GM12878 (cell line): ENCODE measurements at regions not wholly inside any gene's neighbourhood (a gene's known extent, or its start where the extent isn't known, plus 50 kb on each side); places are given as distances from the start of the nearest gene placed in this dataset.
"Not testable (repeated sequence)": the region's sequence is repeated elsewhere in the genome, so short reads cannot be mapped to it uniquely, and the experiment has no call there.

Experiments used
- CBFB ChIP-seq: IDR thresholded peaks from 2 replicates; pipeline ENCODE4 v1.6.1; 2016; ENCODE audit warnings: antibody characterized with exemption, low read depth
- CTCF ChIP-seq, 3 experiments: IDR thresholded peaks in 2 of 3; conservative IDR thresholded peaks in 1 of 3; 2 replicates each; pipeline ENCODE4 v1.5.1; 2011; ENCODE audit warnings: low read depth in 3 of 3, low read length in 3 of 3, mild to moderate bottlenecking in 3 of 3, control low read depth in 2 of 3, moderate library complexity in 2 of 3, inconsistent platforms in 1 of 3, mixed read lengths in 1 of 3; ENCODE audit not compliant: control insufficient read depth in 2 of 3, insufficient read depth in 1 of 3; ENCODE audit errors: extremely low read depth in 1 of 3
- EP300 ChIP-seq, 2 experiments: fragments of 150-350 bp in 1 of 2; IDR thresholded peaks; 2 replicates each; pipeline ENCODE4 v1.6.1; 2011 to 2012; ENCODE audit warnings: low read depth in 2 of 2, low read length in 2 of 2, borderline replicate concordance in 1 of 2, improper control_type of control experiment in 1 of 2, inconsistent platforms in 1 of 2; ENCODE audit not compliant: control insufficient read depth in 1 of 2
- ESRRA ChIP-seq: IDR thresholded peaks from 2 replicates; pipeline ENCODE4 v1.6.1; 2012; ENCODE audit warnings: mild to moderate bottlenecking, low read length, improper control_type of control experiment
- POLR2A ChIP-seq: IDR thresholded peaks from 2 replicates; pipeline ENCODE4 v1.6.1; 2011; ENCODE audit warnings: low read depth, mild to moderate bottlenecking, low read length
- TF ChIP-seq, protein P1 (sequence below): IDR thresholded peaks from 2 replicates; pipeline ENCODE4 v1.6.1; 2012; ENCODE audit warnings: mild to moderate bottlenecking, low read depth, low read length
- TF ChIP-seq, protein P2 (sequence below): IDR thresholded peaks from 2 replicates; pipeline ENCODE4 v1.6.1; 2012; ENCODE audit warnings: low read depth, low read length, improper control_type of control experiment
- TF ChIP-seq, protein P3 (sequence below): IDR thresholded peaks from 2 replicates; pipeline ENCODE4 v1.6.1; 2012; ENCODE audit warnings: low read depth, low read length, improper control_type of control experiment
- TF ChIP-seq, protein P4 (sequence below): IDR thresholded peaks from 2 replicates; pipeline ENCODE4 v1.6.1; 2011; ENCODE audit warnings: mild to moderate bottlenecking, low read depth, low read length, moderate library complexity; ENCODE audit not compliant: insufficient replicate concordance

- not testable (repeated sequence) for TF ChIP-seq CTCF (IDR thresholded peaks at IDR 0.05 in 2 of 3, conservative IDR thresholded peaks at IDR 0.05 in 1 of 3; ENCODE audit: control insufficient read depth in 2 of 3, extremely low read depth in 1 of 3, insufficient read depth in 1 of 3, low read depth in 3 of 3, low read length in 3 of 3); POLR2A; CBFB; EP300 (IDR thresholded peaks at IDR 0.05; ENCODE audit: borderline replicate concordance in 1 of 2, control insufficient read depth in 1 of 2, low read depth in 2 of 2, low read length in 2 of 2); ESRRA
- TF ChIP-seq, protein P1, sequence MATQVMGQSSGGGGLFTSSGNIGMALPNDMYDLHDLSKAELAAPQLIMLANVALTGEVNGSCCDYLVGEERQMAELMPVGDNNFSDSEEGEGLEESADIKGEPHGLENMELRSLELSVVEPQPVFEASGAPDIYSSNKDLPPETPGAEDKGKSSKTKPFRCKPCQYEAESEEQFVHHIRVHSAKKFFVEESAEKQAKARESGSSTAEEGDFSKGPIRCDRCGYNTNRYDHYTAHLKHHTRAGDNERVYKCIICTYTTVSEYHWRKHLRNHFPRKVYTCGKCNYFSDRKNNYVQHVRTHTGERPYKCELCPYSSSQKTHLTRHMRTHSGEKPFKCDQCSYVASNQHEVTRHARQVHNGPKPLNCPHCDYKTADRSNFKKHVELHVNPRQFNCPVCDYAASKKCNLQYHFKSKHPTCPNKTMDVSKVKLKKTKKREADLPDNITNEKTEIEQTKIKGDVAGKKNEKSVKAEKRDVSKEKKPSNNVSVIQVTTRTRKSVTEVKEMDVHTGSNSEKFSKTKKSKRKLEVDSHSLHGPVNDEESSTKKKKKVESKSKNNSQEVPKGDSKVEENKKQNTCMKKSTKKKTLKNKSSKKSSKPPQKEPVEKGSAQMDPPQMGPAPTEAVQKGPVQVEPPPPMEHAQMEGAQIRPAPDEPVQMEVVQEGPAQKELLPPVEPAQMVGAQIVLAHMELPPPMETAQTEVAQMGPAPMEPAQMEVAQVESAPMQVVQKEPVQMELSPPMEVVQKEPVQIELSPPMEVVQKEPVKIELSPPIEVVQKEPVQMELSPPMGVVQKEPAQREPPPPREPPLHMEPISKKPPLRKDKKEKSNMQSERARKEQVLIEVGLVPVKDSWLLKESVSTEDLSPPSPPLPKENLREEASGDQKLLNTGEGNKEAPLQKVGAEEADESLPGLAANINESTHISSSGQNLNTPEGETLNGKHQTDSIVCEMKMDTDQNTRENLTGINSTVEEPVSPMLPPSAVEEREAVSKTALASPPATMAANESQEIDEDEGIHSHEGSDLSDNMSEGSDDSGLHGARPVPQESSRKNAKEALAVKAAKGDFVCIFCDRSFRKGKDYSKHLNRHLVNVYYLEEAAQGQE = not testable (repeated sequence)
- TF ChIP-seq, protein P2, sequence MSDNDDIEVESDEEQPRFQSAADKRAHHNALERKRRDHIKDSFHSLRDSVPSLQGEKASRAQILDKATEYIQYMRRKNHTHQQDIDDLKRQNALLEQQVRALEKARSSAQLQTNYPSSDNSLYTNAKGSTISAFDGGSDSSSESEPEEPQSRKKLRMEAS = not testable (repeated sequence)
- TF ChIP-seq, protein P3, sequence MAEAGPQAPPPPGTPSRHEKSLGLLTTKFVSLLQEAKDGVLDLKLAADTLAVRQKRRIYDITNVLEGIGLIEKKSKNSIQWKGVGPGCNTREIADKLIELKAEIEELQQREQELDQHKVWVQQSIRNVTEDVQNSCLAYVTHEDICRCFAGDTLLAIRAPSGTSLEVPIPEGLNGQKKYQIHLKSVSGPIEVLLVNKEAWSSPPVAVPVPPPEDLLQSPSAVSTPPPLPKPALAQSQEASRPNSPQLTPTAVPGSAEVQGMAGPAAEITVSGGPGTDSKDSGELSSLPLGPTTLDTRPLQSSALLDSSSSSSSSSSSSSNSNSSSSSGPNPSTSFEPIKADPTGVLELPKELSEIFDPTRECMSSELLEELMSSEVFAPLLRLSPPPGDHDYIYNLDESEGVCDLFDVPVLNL = not testable (repeated sequence)
- TF ChIP-seq, protein P4, sequence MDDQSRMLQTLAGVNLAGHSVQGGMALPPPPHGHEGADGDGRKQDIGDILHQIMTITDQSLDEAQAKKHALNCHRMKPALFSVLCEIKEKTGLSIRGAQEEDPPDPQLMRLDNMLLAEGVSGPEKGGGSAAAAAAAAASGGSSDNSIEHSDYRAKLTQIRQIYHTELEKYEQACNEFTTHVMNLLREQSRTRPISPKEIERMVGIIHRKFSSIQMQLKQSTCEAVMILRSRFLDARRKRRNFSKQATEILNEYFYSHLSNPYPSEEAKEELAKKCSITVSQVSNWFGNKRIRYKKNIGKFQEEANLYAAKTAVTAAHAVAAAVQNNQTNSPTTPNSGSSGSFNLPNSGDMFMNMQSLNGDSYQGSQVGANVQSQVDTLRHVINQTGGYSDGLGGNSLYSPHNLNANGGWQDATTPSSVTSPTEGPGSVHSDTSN = not testable (repeated sequence)
Observed at GRCh38 chr14:71771996-71772395, 160.2 kb upstream of the RGS6 start.
